Naive B cell (primary cell): ENCODE measurements at regions not wholly inside any gene's neighbourhood (a gene's known extent, or its start where the extent isn't known, plus 50 kb on each side); places are given as distances from the start of the nearest gene placed in this dataset.

Experiments used
- ATAC-seq, 2 donors: fragments of 150-1000 bp; cut with Tn5 transposase; 2 replicates each; pipeline ENCODE4 v1.10.0; 2021; ENCODE audit warnings: low read depth in 2 of 2, mild to moderate bottlenecking in 2 of 2, moderate library complexity in 2 of 2
- DNase-seq: peaks from one replicate; pipeline ENCODE4 v3.0.0; 2022
- H3K27ac Mint-ChIP-seq, 6 donors: one replicate each; pipeline ENCODE4 v1.8.0; 2020 to 2022; ENCODE audit warnings: mild to moderate bottlenecking in 6 of 6, mixed read lengths in 6 of 6, moderate library complexity in 5 of 6, inconsistent platforms in 2 of 6
- H3K27me3 Mint-ChIP-seq, 3 donors: one replicate each; pipeline ENCODE4 v1.8.0; 2021 to 2022; ENCODE audit warnings: mixed read lengths in 3 of 3, mild to moderate bottlenecking in 1 of 3
- H3K36me3 Mint-ChIP-seq, 2 donors: one replicate each; pipeline ENCODE4 v1.8.0; 2020 to 2022; ENCODE audit warnings: mixed read lengths in 2 of 2, inconsistent platforms in 1 of 2, mild to moderate bottlenecking in 1 of 2
- H3K4me1 Mint-ChIP-seq, 3 donors: one replicate each; pipeline ENCODE4 v1.8.0; 2020 to 2022; ENCODE audit warnings: mixed read lengths in 3 of 3, inconsistent platforms in 1 of 3, mild to moderate bottlenecking in 1 of 3, moderate library complexity in 1 of 3
- H3K4me3 Mint-ChIP-seq, 8 donors: one replicate each; pipeline ENCODE4 v1.8.0; 2020 to 2022; ENCODE audit warnings: mild to moderate bottlenecking in 8 of 8, mixed read lengths in 8 of 8, moderate library complexity in 8 of 8, inconsistent platforms in 2 of 8
- H3K9me3 Mint-ChIP-seq, 7 donors: one replicate each; pipeline ENCODE4 v1.8.0; 2020 to 2022; ENCODE audit warnings: mixed read lengths in 7 of 7, mild to moderate bottlenecking in 5 of 7, inconsistent platforms in 2 of 7, moderate library complexity in 1 of 7

DNA sequence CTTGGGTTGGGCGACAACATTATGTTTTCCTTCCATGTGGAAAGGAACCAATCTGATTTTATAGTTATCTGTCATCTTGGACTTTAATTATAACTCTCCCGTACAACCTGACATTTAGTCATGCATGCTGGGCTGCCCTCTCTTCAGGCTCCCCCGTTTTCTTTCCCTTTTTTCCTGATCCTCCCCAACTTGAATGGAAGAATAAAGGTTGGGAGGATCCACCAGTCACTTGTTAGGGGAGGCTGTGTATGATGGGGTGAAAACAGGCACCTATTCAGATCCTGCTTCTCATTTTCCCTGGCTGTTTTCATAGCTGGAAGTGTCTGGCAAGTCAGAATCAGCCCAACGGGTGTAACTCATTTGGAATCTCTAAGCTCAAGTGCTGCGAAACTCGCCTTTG lies 267.2 kb upstream of the SALL1 start:
- ATAC-seq: no peak
- Mint-ChIP-seq H3K4me1 (no peaks in the 10 kb centered on the region), H3K4me3 (no peak overlapping the region), H3K36me3 (no peaks in the 10 kb centered on the region), H3K27me3 (no peaks in the 10 kb centered on the region), H3K27ac (no peak overlapping the region), H3K9me3 (peaks cover 0 to 8% (median 5%) of the 10 kb centered on the region in 7 donors)
- no peak for DNase-seq

DNA sequence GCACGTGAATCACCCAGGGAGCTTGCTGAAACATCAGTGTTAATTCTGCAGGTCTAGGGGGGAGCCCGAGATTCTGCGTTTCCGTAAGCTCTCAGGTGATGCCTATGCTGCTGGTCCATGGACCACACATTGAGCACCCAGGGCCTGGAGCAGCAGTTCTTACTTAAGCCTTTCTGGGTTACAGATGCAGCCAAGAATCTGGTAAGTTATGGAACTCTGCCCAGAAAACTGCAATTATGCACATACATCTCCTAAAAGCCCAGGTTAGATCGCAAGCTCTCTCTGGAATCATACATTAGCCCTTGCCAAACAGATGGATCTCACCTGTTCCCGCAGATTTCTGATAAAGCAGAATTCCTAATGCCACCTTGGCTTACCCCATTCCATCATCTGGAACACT lies 265.9 kb upstream of the SALL1 start:
- Mint-ChIP-seq H3K27me3 (no peaks in the 10 kb centered on the region), H3K4me3 (no peak overlapping the region), H3K27ac (no peak overlapping the region), H3K36me3 (no peaks in the 10 kb centered on the region), H3K4me1 (no peaks in the 10 kb centered on the region), H3K9me3 (peaks cover 0 to 7% (median 0%) of the 10 kb centered on the region in 7 donors)
- DNase-seq: no peak
- ATAC-seq: no peak

DNA sequence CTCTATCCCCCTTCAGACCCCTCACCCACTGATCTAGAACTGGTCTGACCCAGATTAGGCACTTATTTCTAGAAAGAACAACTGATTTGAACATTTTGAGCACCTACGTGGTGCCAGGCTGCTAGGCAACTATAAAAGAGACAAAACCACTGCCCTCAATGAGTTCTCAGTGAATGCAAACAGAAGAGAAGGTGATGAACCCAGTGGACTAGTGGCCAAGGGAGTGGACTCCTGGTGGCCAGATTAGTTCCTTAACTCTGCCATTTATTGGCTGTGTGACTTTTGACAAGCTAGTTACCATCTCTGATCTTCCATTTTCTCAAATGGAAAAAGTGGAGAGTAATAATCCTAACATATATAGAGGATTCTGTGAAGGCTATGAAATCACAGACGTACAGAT lies 259.1 kb upstream of the SALL1 start:
- H3K4me3 Mint-ChIP-seq: no peak overlapping the region
- no peaks in the 10 kb centered on the region for H3K4me1 Mint-ChIP-seq
- DNase-seq (no peak), ATAC-seq (no peak)
- peaks cover 0 to 4% (median under 1%) of the 10 kb centered on the region in 7 donors for H3K9me3 Mint-ChIP-seq
- H3K36me3 Mint-ChIP-seq: no peaks in the 10 kb centered on the region
- H3K27me3 Mint-ChIP-seq: no peaks in the 10 kb centered on the region
- H3K27ac Mint-ChIP-seq: no peak overlapping the region

DNA sequence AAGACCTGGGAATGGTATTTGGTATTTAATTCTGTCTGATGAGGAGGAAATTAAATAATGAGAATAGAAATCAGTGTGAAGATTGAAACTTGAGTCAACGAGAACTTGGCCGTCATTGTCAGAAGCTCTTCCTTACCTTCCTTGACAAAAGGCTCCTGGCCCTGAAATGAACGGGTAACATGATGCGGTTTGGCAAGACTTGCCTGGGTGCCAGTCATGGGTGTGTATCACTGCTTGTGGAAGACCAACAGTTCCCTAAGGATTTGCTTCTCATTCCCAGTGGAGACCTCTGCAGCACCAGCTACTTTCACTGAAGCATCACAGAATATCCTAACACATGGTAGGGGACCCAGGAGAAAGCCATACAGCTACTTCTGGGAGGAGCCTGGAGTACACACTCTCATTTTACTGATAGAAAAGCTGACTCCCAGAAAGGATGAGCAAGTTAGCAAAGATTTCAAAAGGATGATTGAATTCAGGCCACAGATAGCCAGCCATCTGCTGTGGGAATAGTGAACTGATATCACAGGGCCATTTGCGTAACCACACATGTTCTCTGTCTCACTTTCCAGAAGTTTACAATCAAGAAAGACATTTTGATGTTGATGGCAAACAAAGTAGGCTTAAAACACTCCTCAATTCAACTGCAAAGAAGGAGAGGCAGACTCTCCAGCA lies 258.1 kb upstream of the SALL1 start:
- Mint-ChIP-seq H3K4me3 (peak overlapping the region in 1 of 8 donors; percentile 41), H3K4me1 (no peaks in the 10 kb centered on the region), H3K9me3 (peaks cover 0 to 4% (median 3%) of the 10 kb centered on the region in 7 donors), H3K36me3 (no peaks in the 10 kb centered on the region), H3K27me3 (no peaks in the 10 kb centered on the region), H3K27ac (no peak overlapping the region)
- ATAC-seq: no peak
- DNase-seq: no peak

DNA sequence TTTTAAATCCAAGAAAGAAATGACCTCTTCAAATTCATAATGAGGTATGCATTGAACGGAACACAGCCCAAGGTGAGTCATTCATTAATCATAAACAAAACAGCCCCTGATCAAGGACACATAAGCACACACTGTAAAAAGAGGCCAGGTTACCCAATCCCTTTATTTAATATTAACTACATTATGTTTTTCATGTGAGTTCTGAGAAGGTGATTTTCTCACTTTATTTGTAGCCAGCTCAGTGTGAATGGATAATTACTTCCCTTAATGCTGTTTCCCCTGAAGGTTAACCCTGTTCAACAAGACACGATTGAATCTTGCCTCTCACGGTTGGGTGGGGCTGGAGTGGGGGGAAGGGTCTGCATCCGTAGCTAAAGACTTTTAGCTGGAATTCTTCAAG lies 257.3 kb upstream of the SALL1 start:
- H3K4me3 Mint-ChIP-seq: no peak overlapping the region
- DNase-seq (no peak), ATAC-seq (no peak)
- peaks cover 0 to 8% (median 4%) of the 10 kb centered on the region in 7 donors for H3K9me3 Mint-ChIP-seq
- no peak overlapping the region for H3K27ac Mint-ChIP-seq
- no peaks in the 10 kb centered on the region for H3K36me3 Mint-ChIP-seq
- H3K27me3 Mint-ChIP-seq: no peaks in the 10 kb centered on the region
- no peaks in the 10 kb centered on the region for H3K4me1 Mint-ChIP-seq

DNA sequence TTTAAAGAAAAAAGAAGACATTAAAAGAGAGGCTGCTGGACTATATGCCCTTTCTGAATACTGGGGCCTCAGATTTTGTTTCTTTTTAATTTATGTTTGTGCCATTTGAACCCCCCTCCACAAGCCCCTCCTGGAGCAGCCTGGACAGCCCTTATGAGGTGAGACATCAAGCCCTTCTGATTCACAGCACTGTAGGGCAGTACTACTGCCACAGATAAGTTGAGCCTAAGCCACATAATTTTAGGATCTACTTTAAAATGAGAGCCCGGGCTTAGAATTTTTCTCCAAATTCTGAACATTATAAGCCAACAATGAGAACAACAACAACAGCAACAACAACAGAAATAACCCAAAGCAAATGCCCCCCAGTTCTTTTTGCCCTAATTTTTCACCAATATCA lies 256.9 kb upstream of the SALL1 start:
- Mint-ChIP-seq H3K36me3 (no peaks in the 10 kb centered on the region), H3K4me1 (no peaks in the 10 kb centered on the region), H3K27me3 (no peaks in the 10 kb centered on the region), H3K9me3 (peaks cover 0 to 8% (median 4%) of the 10 kb centered on the region in 7 donors), H3K27ac (no peak overlapping the region), H3K4me3 (no peak overlapping the region)
- no peak for ATAC-seq
- no peak for DNase-seq

DNA sequence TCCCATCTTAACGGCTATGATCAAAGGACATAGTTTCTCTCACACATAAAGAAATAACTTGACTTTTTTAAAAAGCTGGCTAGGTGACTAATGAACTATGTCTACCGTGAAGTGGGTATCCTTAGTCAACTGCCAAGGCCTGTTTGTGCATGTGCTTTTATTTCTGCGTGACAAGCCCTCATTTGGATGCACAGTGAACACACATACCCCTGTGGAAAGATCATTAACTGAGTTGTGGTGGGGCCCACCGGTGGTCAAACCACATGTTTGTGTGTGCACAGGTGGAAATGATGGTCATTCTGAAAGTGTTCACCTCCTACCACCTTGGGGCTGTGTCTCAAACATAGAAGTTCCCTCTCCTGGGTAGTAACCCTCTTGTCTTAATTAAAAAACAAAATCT lies 256.1 kb upstream of the SALL1 start:
- Mint-ChIP-seq H3K36me3 (no peaks in the 10 kb centered on the region), H3K27ac (no peak overlapping the region), H3K4me1 (no peaks in the 10 kb centered on the region), H3K27me3 (no peaks in the 10 kb centered on the region), H3K4me3 (no peak overlapping the region), H3K9me3 (peaks cover 0 to 8% (median 4%) of the 10 kb centered on the region in 7 donors)
- no peak for DNase-seq
- ATAC-seq: no peak

DNA sequence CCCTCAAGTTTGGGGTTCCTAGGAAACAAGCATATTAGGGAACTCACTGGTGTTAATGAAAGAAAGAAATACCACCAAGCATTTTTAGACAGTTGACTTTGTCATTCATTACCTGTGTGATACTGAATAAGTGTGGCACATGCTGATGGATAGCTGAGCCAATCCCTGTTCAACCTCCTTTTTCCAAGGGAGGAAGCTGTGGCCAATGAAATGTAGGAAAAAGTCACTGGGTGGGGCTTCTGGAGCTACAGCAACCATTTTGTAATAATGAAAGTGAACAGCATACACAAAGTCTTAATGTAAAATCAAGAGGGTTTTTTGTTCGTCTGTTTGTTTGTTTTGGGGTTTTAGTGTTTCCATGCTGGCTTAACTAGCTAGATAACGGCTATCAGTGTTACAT lies 254.3 kb upstream of the SALL1 start:
- Mint-ChIP-seq H3K4me1 (no peaks in the 10 kb centered on the region), H3K9me3 (peaks cover 0 to 11% (median 8%) of the 10 kb centered on the region in 7 donors), H3K4me3 (no peak overlapping the region), H3K27ac (no peak overlapping the region), H3K36me3 (no peaks in the 10 kb centered on the region), H3K27me3 (no peaks in the 10 kb centered on the region)
- ATAC-seq: no peak
- no peak for DNase-seq

DNA sequence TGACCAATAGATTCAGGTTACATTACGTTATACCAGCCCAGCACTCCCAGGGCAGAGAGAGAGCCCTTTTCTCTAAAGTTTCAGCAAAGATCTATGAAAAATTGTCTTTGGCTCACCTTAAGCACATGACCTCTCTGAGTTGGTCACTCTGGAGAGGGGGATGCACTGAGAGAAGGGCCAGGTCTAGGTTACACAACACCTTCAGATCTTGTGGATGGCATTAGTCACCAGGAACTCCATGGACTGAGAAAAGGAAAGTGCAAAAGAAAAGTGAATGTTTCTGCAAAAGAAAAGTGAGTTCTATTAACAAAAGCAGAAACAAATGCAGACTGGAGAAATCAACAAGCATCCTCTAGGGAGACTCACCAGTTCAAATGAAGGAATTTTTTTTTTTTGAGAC lies 253.3 kb upstream of the SALL1 start:
- Mint-ChIP-seq H3K4me3 (no peak overlapping the region), H3K27ac (no peak overlapping the region), H3K36me3 (no peaks in the 10 kb centered on the region), H3K27me3 (no peaks in the 10 kb centered on the region), H3K9me3 (peaks cover 0 to 11% (median 8%) of the 10 kb centered on the region in 7 donors), H3K4me1 (no peaks in the 10 kb centered on the region)
- no peak for ATAC-seq
- DNase-seq: no peak

DNA sequence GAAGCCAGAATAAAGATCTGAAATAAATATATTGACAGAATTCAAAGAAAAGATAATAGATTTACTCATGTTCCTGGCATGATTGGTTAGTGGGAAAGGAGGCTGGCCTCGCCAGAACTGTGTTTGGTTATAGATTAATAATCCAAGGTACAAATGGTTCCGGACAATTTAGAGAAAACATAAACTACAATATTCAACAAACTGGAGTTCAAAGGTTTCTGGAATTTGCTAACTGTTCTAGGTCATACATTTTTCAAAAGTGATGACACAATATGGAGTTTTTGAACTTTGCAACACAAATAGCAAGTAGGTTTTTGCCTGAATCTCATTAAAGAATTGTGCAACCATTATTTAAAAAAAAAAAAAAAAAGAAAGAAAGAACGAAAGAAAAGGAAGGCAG lies 251.7 kb upstream of the SALL1 start:
- H3K4me1 Mint-ChIP-seq: no peaks in the 10 kb centered on the region
- H3K27me3 Mint-ChIP-seq: no peaks in the 10 kb centered on the region
- H3K27ac Mint-ChIP-seq: no peak overlapping the region
- H3K36me3 Mint-ChIP-seq: no peaks in the 10 kb centered on the region
- peaks cover 0 to 13% (median 8%) of the 10 kb centered on the region in 7 donors for H3K9me3 Mint-ChIP-seq
- no peak overlapping the region for H3K4me3 Mint-ChIP-seq
- no peak for ATAC-seq
- DNase-seq: no peak

DNA sequence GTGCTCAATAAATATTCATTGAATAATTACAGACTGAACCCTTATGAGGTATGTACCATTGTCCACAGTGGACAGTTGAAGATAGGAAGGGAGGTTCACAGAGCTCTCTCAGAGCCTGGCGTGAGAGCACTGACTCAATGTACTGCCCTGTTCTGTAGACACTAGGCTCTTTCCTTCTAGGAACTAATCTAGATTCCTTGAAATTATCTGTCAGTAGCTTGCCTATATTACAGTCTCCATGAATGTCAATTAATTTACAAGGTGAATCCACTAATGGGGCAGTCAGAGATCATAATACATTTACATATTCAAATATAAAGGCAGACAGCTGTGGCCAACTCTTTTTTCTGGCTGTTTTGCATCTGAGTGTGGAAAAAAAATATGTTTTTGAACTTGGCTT lies 251.2 kb upstream of the SALL1 start:
- no peak for ATAC-seq
- Mint-ChIP-seq H3K4me3 (no peak overlapping the region), H3K4me1 (no peaks in the 10 kb centered on the region), H3K36me3 (no peaks in the 10 kb centered on the region), H3K9me3 (peaks cover 0 to 13% (median 8%) of the 10 kb centered on the region in 7 donors), H3K27ac (no peak overlapping the region), H3K27me3 (no peaks in the 10 kb centered on the region)
- DNase-seq: no peak

DNA sequence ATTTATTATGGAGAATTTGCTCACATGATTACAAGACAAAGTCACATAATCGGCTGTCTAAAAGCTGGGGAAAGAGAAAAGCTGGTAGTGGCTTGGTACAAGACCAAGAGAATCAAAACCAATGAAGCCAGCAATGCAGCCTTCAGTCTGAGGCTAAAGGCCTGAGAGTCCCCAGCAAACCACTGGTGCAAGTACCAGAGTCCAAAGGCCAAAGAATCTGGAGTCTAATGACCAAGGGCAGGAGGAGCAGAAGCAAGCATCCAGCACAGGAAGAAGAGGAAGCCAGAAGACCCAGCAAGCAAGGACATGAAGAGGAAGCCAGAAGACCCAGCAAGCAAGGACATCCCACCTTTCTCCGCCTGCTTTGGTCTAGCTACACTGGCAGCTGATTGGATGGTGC lies 250.6 kb upstream of the SALL1 start:
- Mint-ChIP-seq H3K36me3 (no peaks in the 10 kb centered on the region), H3K4me3 (no peak overlapping the region), H3K9me3 (peaks cover 0 to 13% (median 8%) of the 10 kb centered on the region in 7 donors), H3K27me3 (no peaks in the 10 kb centered on the region), H3K27ac (no peak overlapping the region), H3K4me1 (no peaks in the 10 kb centered on the region)
- DNase-seq (no peak), ATAC-seq (no peak)

DNA sequence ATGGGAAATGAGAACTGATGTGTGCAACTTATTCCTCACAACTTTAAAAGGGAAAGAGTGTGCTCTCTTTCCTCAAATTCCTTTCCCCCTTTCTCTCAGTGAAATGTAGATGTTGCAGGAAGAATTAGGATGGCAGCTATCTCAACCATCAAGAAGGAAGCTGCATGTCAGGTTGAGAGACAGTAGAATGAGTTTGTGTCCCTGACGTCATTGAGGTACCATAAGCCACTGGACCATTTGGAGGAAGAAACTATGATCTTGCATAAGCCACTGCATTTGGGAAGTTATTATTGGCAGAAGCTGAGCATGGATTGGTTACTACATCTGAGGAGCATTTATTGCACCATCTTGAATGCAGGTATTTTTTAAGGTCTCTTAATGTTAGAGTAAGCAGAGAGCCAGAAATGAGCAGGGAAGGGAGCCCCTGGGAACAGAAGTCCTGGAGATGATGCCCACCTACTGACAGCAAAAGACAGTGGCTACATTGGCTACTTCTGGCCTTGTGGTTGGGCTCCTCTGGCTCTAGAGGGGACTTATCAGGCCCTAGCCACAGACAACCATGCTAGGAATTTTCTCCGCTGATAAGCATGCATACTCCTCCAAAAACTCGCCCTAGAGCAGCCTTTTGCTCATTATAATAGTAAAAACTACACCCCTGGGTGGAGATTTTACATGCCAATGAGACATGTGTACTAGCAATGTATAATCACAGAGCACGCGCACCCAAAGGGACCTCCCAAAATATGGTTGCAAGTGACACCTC lies 249.0 kb upstream of the SALL1 start:
- H3K4me1 Mint-ChIP-seq: no peaks in the 10 kb centered on the region
- no peak overlapping the region for H3K27ac Mint-ChIP-seq
- H3K4me3 Mint-ChIP-seq: no peak overlapping the region
- peaks cover 0 to 13% (median 8%) of the 10 kb centered on the region in 7 donors for H3K9me3 Mint-ChIP-seq
- H3K36me3 Mint-ChIP-seq: no peaks in the 10 kb centered on the region
- peaks cover 0 to 4% (median 0%) of the 10 kb centered on the region in 3 donors for H3K27me3 Mint-ChIP-seq
- no peak for DNase-seq
- no peak for ATAC-seq

DNA sequence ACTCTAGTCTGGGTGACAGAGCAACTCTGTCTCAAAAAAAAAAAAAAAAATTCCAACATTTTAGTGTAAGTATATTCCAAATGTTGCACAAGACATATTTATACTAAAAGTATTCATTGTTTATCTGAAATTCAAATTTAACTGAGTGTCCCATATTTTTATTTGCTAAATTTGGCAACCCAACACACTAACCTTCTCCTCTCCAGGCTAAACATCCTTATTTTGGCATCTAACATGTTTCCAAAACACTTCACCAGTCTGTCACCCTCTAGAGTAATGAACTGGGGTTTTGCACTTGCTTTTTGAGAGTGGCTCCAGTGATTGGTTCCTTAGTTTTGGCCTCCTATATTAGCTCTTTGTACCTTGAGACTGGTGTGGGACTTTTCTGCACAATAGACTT lies 243.4 kb upstream of the SALL1 start:
- peaks cover 2 to 18% (median 6%) of the 10 kb centered on the region in 7 donors for H3K9me3 Mint-ChIP-seq
- no peaks in the 10 kb centered on the region for H3K4me1 Mint-ChIP-seq
- no peak for DNase-seq

More for the DNA sequence above, 243.4 kb upstream of the SALL1 start:
- H3K27me3 Mint-ChIP-seq: peaks cover 0 to 11% (median 4%) of the 10 kb centered on the region in 3 donors
- no peak for ATAC-seq
- H3K36me3 Mint-ChIP-seq: no peaks in the 10 kb centered on the region
- no peak overlapping the region for H3K4me3 Mint-ChIP-seq
- H3K27ac Mint-ChIP-seq: no peak overlapping the region
